H9 (cell line): ENCODE measurements at regions not wholly inside any gene's neighbourhood (a gene's known extent, or its start where the extent isn't known, plus 50 kb on each side); places are given as distances from the start of the nearest gene placed in this dataset.

Experiments
- DNase-seq: peaks from one replicate; pipeline ENCODE4 v3.0.0-alpha.2; 2017
- H2AFZ ChIP-seq: one replicate; pipeline ENCODE4 v1.6.1; 2013; ENCODE audit warnings: mild to moderate bottlenecking, low read length, control low read depth, moderate library complexity
- H2AK5ac ChIP-seq: 2 replicates; pipeline ENCODE4 v1.6.1; 2013; ENCODE audit warnings: low read length, control low read depth, mixed read lengths; ENCODE audit not compliant: insufficient read length
- H2BK120ac ChIP-seq: one replicate; pipeline ENCODE4 v1.6.1; 2013; ENCODE audit warnings: low read depth, mild to moderate bottlenecking, low read length, control low read depth, inconsistent platforms; ENCODE audit not compliant: poor library complexity, severe bottlenecking
- H2BK12ac ChIP-seq: 2 replicates; pipeline ENCODE4 v1.6.1; 2013; ENCODE audit warnings: low read length, control low read depth, mixed read lengths, low read depth; ENCODE audit not compliant: insufficient read length
- H2BK15ac ChIP-seq: 2 replicates; pipeline ENCODE4 v1.6.1; 2013; ENCODE audit warnings: low read depth, low read length, control low read depth
- H2BK20ac ChIP-seq: one replicate; pipeline ENCODE4 v1.6.1; 2013; ENCODE audit warnings: low read depth, mild to moderate bottlenecking, low read length, control low read depth, inconsistent platforms; ENCODE audit not compliant: poor library complexity, severe bottlenecking
- H2BK5ac ChIP-seq: 2 replicates; pipeline ENCODE4 v1.6.1; 2013; ENCODE audit warnings: low read length, control low read depth, mixed read lengths; ENCODE audit not compliant: insufficient read length
- H3K14ac ChIP-seq: 2 replicates; pipeline ENCODE4 v1.6.1; 2013; ENCODE audit warnings: low read length, control low read depth; ENCODE audit not compliant: insufficient read depth
- H3K18ac ChIP-seq: 2 replicates; pipeline ENCODE4 v1.6.1; 2013; ENCODE audit warnings: low read depth, mild to moderate bottlenecking, mixed read lengths, low read length, control low read depth; ENCODE audit not compliant: insufficient read length
- H3K23ac ChIP-seq: 2 replicates; pipeline ENCODE4 v1.6.1; 2013; ENCODE audit warnings: low read length, control low read depth, mixed read lengths, low read depth; ENCODE audit not compliant: insufficient read length
- H3K23me2 ChIP-seq: 2 replicates; pipeline ENCODE4 v1.6.1; 2013; ENCODE audit warnings: low read depth, mild to moderate bottlenecking, mixed read lengths, low read length, control low read depth; ENCODE audit not compliant: insufficient read length, poor library complexity, severe bottlenecking
- H3K27ac ChIP-seq: 2 replicates; pipeline ENCODE4 v1.5.1; 2013; ENCODE audit warnings: low read length, control low read depth, mixed read lengths, low read depth; ENCODE audit not compliant: insufficient read length
- H3K27me3 ChIP-seq: 2 replicates; pipeline ENCODE4 v1.6.1; 2013; ENCODE audit warnings: low read length, control low read depth, inconsistent platforms; ENCODE audit not compliant: insufficient read depth
- H3K4ac ChIP-seq: 2 replicates; pipeline ENCODE4 v1.6.1; 2013; ENCODE audit warnings: low read depth, mild to moderate bottlenecking, control low read depth, inconsistent platforms, low read length, moderate library complexity
- H3K4me1 ChIP-seq: 2 replicates; pipeline ENCODE4 v1.6.1; 2013; ENCODE audit warnings: low read length, control low read depth, inconsistent platforms; ENCODE audit not compliant: insufficient read depth
- H3K4me2 ChIP-seq: 2 replicates; pipeline ENCODE4 v1.6.1; 2013; ENCODE audit warnings: low read length, control low read depth, mixed read lengths; ENCODE audit not compliant: insufficient read length, insufficient read depth
- H3K56ac ChIP-seq: 2 replicates; pipeline ENCODE4 v1.6.1; 2013; ENCODE audit warnings: low read depth, mild to moderate bottlenecking, mixed read lengths, low read length, control low read depth; ENCODE audit not compliant: insufficient read length
- H3K79me1 ChIP-seq: 2 replicates; pipeline ENCODE4 v1.6.1; 2013; ENCODE audit warnings: low read depth, mild to moderate bottlenecking, moderate library complexity, low read length, control low read depth, inconsistent platforms; ENCODE audit not compliant: insufficient read depth, poor library complexity, severe bottlenecking
- H3K79me2 ChIP-seq: 2 replicates; pipeline ENCODE4 v1.6.1; 2013; ENCODE audit warnings: low read length, control low read depth, inconsistent platforms; ENCODE audit not compliant: insufficient read depth
- H3K9ac ChIP-seq: 2 replicates; pipeline ENCODE4 v1.6.1; 2013; ENCODE audit warnings: low read length, control low read depth, mixed read lengths; ENCODE audit not compliant: insufficient read length; ENCODE audit errors: extremely low read depth
- H3K9me3 ChIP-seq: one replicate; pipeline ENCODE4 v1.6.1; 2013; ENCODE audit warnings: low read depth, low read length, inconsistent platforms; ENCODE audit not compliant: control insufficient read depth
- H3T11ph ChIP-seq: one replicate; pipeline ENCODE4 v1.6.1; 2013; ENCODE audit warnings: mild to moderate bottlenecking, low read length, control low read depth, inconsistent platforms
- H4K20me1 ChIP-seq: one replicate; pipeline ENCODE4 v1.6.1; 2013; ENCODE audit not compliant: control insufficient read depth, insufficient read length, insufficient read depth
- H4K5ac ChIP-seq: 2 replicates; pipeline ENCODE4 v1.6.1; 2013; ENCODE audit warnings: low read depth, mild to moderate bottlenecking, mixed read lengths, low read length, control low read depth; ENCODE audit not compliant: insufficient read length
- H4K8ac ChIP-seq: replicated peaks from 2 replicates; pipeline ENCODE4 v1.6.1; 2013; ENCODE audit warnings: low read length, control low read depth, mixed read lengths, low read depth; ENCODE audit not compliant: insufficient read length
- H4K91ac ChIP-seq: 2 replicates; pipeline ENCODE4 v1.6.1; 2013; ENCODE audit warnings: low read depth, mild to moderate bottlenecking, moderate library complexity, mixed read lengths, low read length, control low read depth; ENCODE audit not compliant: insufficient read length
- H3K27ac Mint-ChIP-seq, 3 experiments: 2 replicates in 2 of 3; 3 replicates in 1 of 3; pipeline ENCODE4 v1.8.0; 2020 to 2021; ENCODE audit warnings: mixed read lengths in 3 of 3, mild to moderate bottlenecking in 1 of 3, moderate library complexity in 1 of 3
- H3K27me3 Mint-ChIP-seq: 2 replicates; pipeline ENCODE4 v1.8.0; 2021; ENCODE audit warnings: low read depth, mild to moderate bottlenecking, moderate library complexity, mixed read lengths
- H3K36me3 Mint-ChIP-seq, 3 experiments: 2 replicates in 2 of 3; 3 replicates in 1 of 3; pipeline ENCODE4 v1.8.0; 2020 to 2021; ENCODE audit warnings: low read depth in 3 of 3, mixed read lengths in 3 of 3; ENCODE audit not compliant: insufficient read depth in 1 of 3
- H3K4me1 Mint-ChIP-seq, 2 experiments: 2 replicates each; pipeline ENCODE4 v1.8.0; 2020; ENCODE audit warnings: mixed read lengths in 2 of 2
- H3K4me3 Mint-ChIP-seq, 2 experiments: 2 replicates in 1 of 2; 3 replicates in 1 of 2; pipeline ENCODE4 v1.8.0; 2020 to 2021; ENCODE audit warnings: mild to moderate bottlenecking in 2 of 2, mixed read lengths in 2 of 2, moderate library complexity in 1 of 2
- H3K9me3 Mint-ChIP-seq, 2 experiments: 2 replicates in 1 of 2; 3 replicates in 1 of 2; pipeline ENCODE4 v1.8.0; 2020; ENCODE audit warnings: mild to moderate bottlenecking in 2 of 2, mixed read lengths in 2 of 2, moderate library complexity in 1 of 2
- CTCF ChIP-seq: fragments of 200-600 bp; sonication (generic); conservative IDR thresholded peaks from 3 replicates; pipeline ENCODE4 v1.8.0; 2021; ENCODE audit warnings: antibody characterized with exemption, mild to moderate bottlenecking
- WGBS: extraction: QIAGEN DNeasy Blood & Tissue Kit; methylation state at CpG from one replicate; pipeline ENCODE4 v1.1.7; 2013; ENCODE audit warnings: missing lambda C conversion rate, low lambda C conversion rate, mixed read lengths; ENCODE audit not compliant: insufficient read length; ENCODE audit errors: extremely low coverage; 5-methylcytosine and 5-hydroxymethylcytosine counted together

DNA sequence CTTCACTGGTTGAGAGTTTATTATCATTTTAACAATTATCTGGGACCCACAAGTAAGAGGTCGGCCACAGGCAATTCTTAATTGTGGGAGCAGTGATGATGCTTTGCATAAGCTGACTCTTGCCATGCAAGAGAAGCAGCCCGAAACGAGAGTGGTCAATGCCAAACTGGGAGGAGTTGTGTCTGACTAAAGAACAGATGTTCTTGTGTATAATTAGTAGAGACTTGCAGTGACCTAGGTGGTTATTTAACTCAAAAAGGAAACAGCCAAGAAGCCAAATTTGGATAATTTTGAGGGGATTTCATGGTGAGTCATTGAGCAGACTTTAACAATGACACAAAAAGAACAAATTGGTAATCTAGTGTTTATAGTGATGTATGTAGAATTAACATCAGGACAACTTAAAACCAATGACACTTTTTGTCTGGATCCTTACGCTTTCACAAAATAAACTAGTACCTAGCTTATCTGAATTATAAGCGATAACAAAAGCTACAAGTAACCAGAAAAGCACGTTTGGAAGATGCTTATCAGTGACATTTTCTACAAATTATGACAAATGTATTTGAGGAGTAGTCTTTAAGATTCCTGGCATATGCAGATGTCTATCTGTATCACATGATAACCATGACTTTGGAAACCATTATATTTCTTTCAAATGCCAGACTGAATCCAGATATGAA is 184.7 kb upstream of the DLGAP1 start:
- H3K9me3 Mint-ChIP-seq: no peaks in the 10 kb centered on the region
- Histone ChIP-seq H3K23ac (no peak overlapping the region), H3K14ac (no peak overlapping the region), H3T11ph (no peak overlapping the region), H3K9ac (no peak overlapping the region), H2BK120ac (no peak overlapping the region), H4K91ac (no peak overlapping the region), H3K27me3 (no peaks in the 10 kb centered on the region), H2BK5ac (no peak overlapping the region), H3K23me2 (no peaks in the 10 kb centered on the region), H2BK15ac (no peak overlapping the region), H4K8ac (no peak overlapping the region), H3K27ac (no peak overlapping the region), H3K79me2 (no peaks in the 10 kb centered on the region), H4K5ac (no peak overlapping the region), H3K56ac (no peak overlapping the region), H2AFZ (no peak overlapping the region), H4K20me1 (no peaks in the 10 kb centered on the region), H3K79me1 (no peaks in the 10 kb centered on the region), H3K4me2 (no peak overlapping the region), H2BK20ac (no peak overlapping the region), H3K9me3 (no peaks in the 10 kb centered on the region), H3K18ac (no peak overlapping the region), H3K4ac (no peak overlapping the region), H2BK12ac (no peak overlapping the region), H3K4me1 (no peaks in the 10 kb centered on the region), H2AK5ac (no peak overlapping the region)
- H3K4me3 Mint-ChIP-seq: no peak overlapping the region
- no CpG with 5 or more reads among the region's 6 CpGs for WGBS
- no peak overlapping the region for H3K27ac Mint-ChIP-seq
- no peaks in the 10 kb centered on the region; the same call in 1 of the 2 replicates for H3K27me3 Mint-ChIP-seq
- no peak for TF ChIP-seq CTCF
- H3K4me1 Mint-ChIP-seq: peaks cover 10 to 12% of the 10 kb centered on the region in 2 experiments
- H3K36me3 Mint-ChIP-seq: no peaks in the 10 kb centered on the region
- DNase-seq: no peak
